HG03442 (cell line): ENCODE measurements at regions not wholly inside any gene's neighbourhood (a gene's known extent, or its start where the extent isn't known, plus 50 kb on each side); places are given as distances from the start of the nearest gene placed in this dataset.
"Not testable (repeated sequence)": the region's sequence is repeated elsewhere in the genome, so short reads cannot be mapped to it uniquely, and the experiment has no call there.

Source experiments
- ATAC-seq: cut with Tn5 transposase; IDR thresholded peaks from one replicate; pipeline ENCODE4 v1.9.1; 2021; ENCODE audit warnings: mild to moderate bottlenecking, moderate library complexity; ENCODE audit not compliant: unreplicated experiment

GRCh38 chr16:64365448-64365931 is 756.4 kb downstream of the CDH11 start:
- ATAC-seq, result no peak

- no peak for ATAC-seq
These were observed 757.0 kb downstream of the CDH11 start for GRCh38 chr16:64364894-64365293.

- ATAC-seq, result no peak
These were observed 757.4 kb downstream of the CDH11 start for GRCh38 chr16:64364416-64364815.

GRCh38 chr16:64364016-64364415 is 757.8 kb downstream of the CDH11 start:
- ATAC-seq, result no peak

GRCh38 chr16:64363039-64363438 is 758.8 kb downstream of the CDH11 start:
- no peak for ATAC-seq

GRCh38 chr16:64362193-64362592 is 759.7 kb downstream of the CDH11 start:
- no peak for ATAC-seq

- ATAC-seq, result no peak
These were observed 760.1 kb downstream of the CDH11 start for GRCh38 chr16:64361753-64362152.

- ATAC-seq, result no peak
These were observed 763.6 kb downstream of the CDH11 start for GRCh38 chr16:64358291-64358690.

GRCh38 chr16:64356267-64356666 is 765.6 kb downstream of the CDH11 start:
- no peak for ATAC-seq

- ATAC-seq, result no peak
These were observed 769.6 kb downstream of the CDH11 start for GRCh38 chr16:64352246-64352645.

GRCh38 chr16:64351121-64351520 is 770.7 kb downstream of the CDH11 start:
- no peak for ATAC-seq

GRCh38 chr16:64346080-64346479 is 775.8 kb downstream of the CDH11 start:
- ATAC-seq, result no peak

- no peak for ATAC-seq
These were observed 776.7 kb downstream of the CDH11 start for GRCh38 chr16:64345142-64345541.

- not testable (repeated sequence) for ATAC-seq
These were observed 777.9 kb downstream of the CDH11 start for GRCh38 chr16:64343820-64344443.

- ATAC-seq, result no peak
These were observed 778.6 kb downstream of the CDH11 start for GRCh38 chr16:64343061-64343819.

- ATAC-seq, result not testable (repeated sequence)
These were observed 780.5 kb downstream of the CDH11 start for GRCh38 chr16:64341336-64341735.

- no peak for ATAC-seq
These were observed 782.7 kb downstream of the CDH11 start for GRCh38 chr16:64339052-64339770.

GRCh38 chr16:64321881-64322280 is 800.0 kb downstream of the CDH11 start:
- ATAC-seq, result no peak

GRCh38 chr16:64321066-64321465 is 800.8 kb downstream of the CDH11 start:
- ATAC-seq, result no peak

GRCh38 chr16:64317601-64318000 is 804.3 kb downstream of the CDH11 start:
- no peak for ATAC-seq

GRCh38 chr16:64313726-64314125 is 808.1 kb downstream of the CDH11 start:
- ATAC-seq, result no peak

GRCh38 chr16:64312980-64313379 is 808.9 kb downstream of the CDH11 start:
- no peak for ATAC-seq
